Fibroblast of lung (primary cell): ENCODE measurements at regions not wholly inside any gene's neighbourhood (a gene's known extent, or its start where the extent isn't known, plus 50 kb on each side); places are given as distances from the start of the nearest gene placed in this dataset.

Experiments
- DNase-seq, 2 donors: peaks; one replicate each; pipeline versions ENCODE4 v3.0.0 to v3.0.0-alpha.2; 2010; ENCODE audit warnings: low read depth in 2 of 2
- H2AFZ ChIP-seq: 2 replicates; pipeline ENCODE4 v1.5.1; 2012; ENCODE audit warnings: low read length, control low read depth, inconsistent platforms
- H3K27ac ChIP-seq: 2 replicates; pipeline ENCODE4 v1.5.1; 2011; ENCODE audit warnings: low read length, control low read depth; ENCODE audit not compliant: insufficient read depth
- H3K27me3 ChIP-seq: 2 replicates; pipeline ENCODE4 v1.5.1; 2011; ENCODE audit warnings: mild to moderate bottlenecking, low read length; ENCODE audit not compliant: control insufficient read depth, insufficient read depth
- H3K36me3 ChIP-seq: 2 replicates; pipeline ENCODE4 v1.5.1; 2011; ENCODE audit warnings: low read length; ENCODE audit not compliant: control insufficient read depth, insufficient read depth
- H3K4me1 ChIP-seq: 2 replicates; pipeline ENCODE4 v1.5.1; 2011; ENCODE audit warnings: low read length; ENCODE audit not compliant: control insufficient read depth, insufficient read depth; ENCODE audit errors: extremely low read depth
- H3K4me2 ChIP-seq: 2 replicates; pipeline ENCODE4 v1.5.1; 2011; ENCODE audit warnings: low read length, control low read depth; ENCODE audit not compliant: insufficient read depth; ENCODE audit errors: extremely low read depth
- H3K4me3 ChIP-seq, 4 experiments: fragments of 200-600 bp in 1 of 4; sonication (generic) in 1 of 4; replicated peaks in 1 of 4; 2 replicates each; pipeline ENCODE4 v1.5.1; 2011 to 2016; ENCODE audit warnings: low read length in 4 of 4, low read depth in 3 of 4, mild to moderate bottlenecking in 3 of 4, control low read depth in 2 of 4, inconsistent platforms in 1 of 4, mixed read lengths in 1 of 4; ENCODE audit not compliant: insufficient read depth in 1 of 4; ENCODE audit errors: control extremely low read depth in 1 of 4
- H3K79me2 ChIP-seq: 2 replicates; pipeline ENCODE4 v1.5.1; 2012; ENCODE audit warnings: mild to moderate bottlenecking, low read length, inconsistent platforms; ENCODE audit not compliant: control insufficient read depth, insufficient read depth
- H3K9ac ChIP-seq: 2 replicates; pipeline ENCODE4 v1.5.1; 2011; ENCODE audit warnings: mild to moderate bottlenecking, low read length, control low read depth; ENCODE audit not compliant: insufficient read depth
- H3K9me3 ChIP-seq: 2 replicates; pipeline ENCODE4 v1.5.1; 2012; ENCODE audit warnings: low read depth, low read length; ENCODE audit not compliant: control insufficient read depth, insufficient read depth
- H4K20me1 ChIP-seq: 2 replicates; pipeline ENCODE4 v1.5.1; 2011; ENCODE audit warnings: low read length; ENCODE audit not compliant: control insufficient read depth, insufficient read depth; ENCODE audit errors: extremely low read depth
- EZH2 ChIP-seq: IDR thresholded peaks from 2 replicates; pipeline ENCODE4 v1.5.1; 2012; ENCODE audit warnings: low read length, control low read depth, mild to moderate bottlenecking; ENCODE audit errors: missing control alignments
- TF ChIP-seq, protein P1 (sequence below), 2 donors: IDR thresholded peaks in 1 of 2; conservative IDR thresholded peaks in 1 of 2; 1 replicate in 1 of 2; 2 replicates in 1 of 2; pipeline ENCODE4 v1.5.1; 2011 to 2012; ENCODE audit warnings: low read length in 2 of 2, control low read depth in 1 of 2, inconsistent platforms in 1 of 2, low read depth in 1 of 2, mild to moderate bottlenecking in 1 of 2

GRCh38 chr7:116356333-116356965 is 143.1 kb upstream of the CAV2 start:
- DNase-seq: no peak
- no peak overlapping the region for H3K4me3 ChIP-seq
- peak overlapping the region; percentile 82 for H3K27ac ChIP-seq
- no peaks in the 10 kb centered on the region for H4K20me1 ChIP-seq
- H3K4me1 ChIP-seq: peaks cover 30% of the 10 kb centered on the region
- H3K79me2 ChIP-seq: no peaks in the 10 kb centered on the region
- peak overlapping the region; percentile 81 for H3K4me2 ChIP-seq
- H2AFZ ChIP-seq: no peak overlapping the region
- H3K9ac ChIP-seq: no peak overlapping the region
- TF ChIP-seq, protein P1, sequence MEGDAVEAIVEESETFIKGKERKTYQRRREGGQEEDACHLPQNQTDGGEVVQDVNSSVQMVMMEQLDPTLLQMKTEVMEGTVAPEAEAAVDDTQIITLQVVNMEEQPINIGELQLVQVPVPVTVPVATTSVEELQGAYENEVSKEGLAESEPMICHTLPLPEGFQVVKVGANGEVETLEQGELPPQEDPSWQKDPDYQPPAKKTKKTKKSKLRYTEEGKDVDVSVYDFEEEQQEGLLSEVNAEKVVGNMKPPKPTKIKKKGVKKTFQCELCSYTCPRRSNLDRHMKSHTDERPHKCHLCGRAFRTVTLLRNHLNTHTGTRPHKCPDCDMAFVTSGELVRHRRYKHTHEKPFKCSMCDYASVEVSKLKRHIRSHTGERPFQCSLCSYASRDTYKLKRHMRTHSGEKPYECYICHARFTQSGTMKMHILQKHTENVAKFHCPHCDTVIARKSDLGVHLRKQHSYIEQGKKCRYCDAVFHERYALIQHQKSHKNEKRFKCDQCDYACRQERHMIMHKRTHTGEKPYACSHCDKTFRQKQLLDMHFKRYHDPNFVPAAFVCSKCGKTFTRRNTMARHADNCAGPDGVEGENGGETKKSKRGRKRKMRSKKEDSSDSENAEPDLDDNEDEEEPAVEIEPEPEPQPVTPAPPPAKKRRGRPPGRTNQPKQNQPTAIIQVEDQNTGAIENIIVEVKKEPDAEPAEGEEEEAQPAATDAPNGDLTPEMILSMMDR (conservative IDR thresholded peaks at IDR 0.05 in 1 of 2, IDR thresholded peaks at IDR 0.05 in 1 of 2; ENCODE audit: low read depth in 1 of 2, low read length in 2 of 2): no peak
- TF ChIP-seq EZH2: no peak
- H3K9me3 ChIP-seq: no peaks in the 10 kb centered on the region
- no peaks in the 10 kb centered on the region for H3K36me3 ChIP-seq
- no peaks in the 10 kb centered on the region for H3K27me3 ChIP-seq

DNA sequence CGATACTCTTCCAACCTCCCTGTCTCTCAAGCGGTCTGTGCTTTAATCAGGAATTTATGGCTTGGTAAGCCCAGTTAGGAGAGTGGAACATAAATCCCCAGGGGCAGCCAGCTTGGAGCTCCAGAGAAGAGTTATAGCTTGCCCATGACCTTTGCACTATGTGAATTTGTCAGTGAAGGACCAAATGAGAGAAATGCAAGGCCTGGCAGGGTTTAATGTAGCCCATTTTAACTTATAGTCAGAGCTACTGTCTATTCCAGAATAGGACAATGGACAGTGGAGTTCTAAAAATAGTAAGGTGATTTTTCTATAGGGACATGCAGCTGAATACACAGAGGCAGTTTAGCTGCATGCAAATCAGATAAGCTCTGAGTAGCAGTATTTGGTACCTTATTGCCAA is 142.6 kb upstream of the CAV2 start:
- no peak overlapping the region for H2AFZ ChIP-seq
- H3K4me2 ChIP-seq: no peak overlapping the region
- no peak for TF ChIP-seq EZH2
- TF ChIP-seq, protein P1 (conservative IDR thresholded peaks at IDR 0.05 in 1 of 2, IDR thresholded peaks at IDR 0.05 in 1 of 2; ENCODE audit: low read depth in 1 of 2, low read length in 2 of 2): no peak
- H3K36me3 ChIP-seq: no peaks in the 10 kb centered on the region
- no peaks in the 10 kb centered on the region for H3K27me3 ChIP-seq
- no peak overlapping the region for H3K4me3 ChIP-seq
- H3K9ac ChIP-seq: no peak overlapping the region
- no peaks in the 10 kb centered on the region for H3K79me2 ChIP-seq
- peaks cover 30% of the 10 kb centered on the region for H3K4me1 ChIP-seq
- peak overlapping the region; percentile 82 for H3K27ac ChIP-seq
- no peaks in the 10 kb centered on the region for H3K9me3 ChIP-seq
- DNase-seq: peak; percentile 21 to 30
- no peaks in the 10 kb centered on the region for H4K20me1 ChIP-seq

DNA sequence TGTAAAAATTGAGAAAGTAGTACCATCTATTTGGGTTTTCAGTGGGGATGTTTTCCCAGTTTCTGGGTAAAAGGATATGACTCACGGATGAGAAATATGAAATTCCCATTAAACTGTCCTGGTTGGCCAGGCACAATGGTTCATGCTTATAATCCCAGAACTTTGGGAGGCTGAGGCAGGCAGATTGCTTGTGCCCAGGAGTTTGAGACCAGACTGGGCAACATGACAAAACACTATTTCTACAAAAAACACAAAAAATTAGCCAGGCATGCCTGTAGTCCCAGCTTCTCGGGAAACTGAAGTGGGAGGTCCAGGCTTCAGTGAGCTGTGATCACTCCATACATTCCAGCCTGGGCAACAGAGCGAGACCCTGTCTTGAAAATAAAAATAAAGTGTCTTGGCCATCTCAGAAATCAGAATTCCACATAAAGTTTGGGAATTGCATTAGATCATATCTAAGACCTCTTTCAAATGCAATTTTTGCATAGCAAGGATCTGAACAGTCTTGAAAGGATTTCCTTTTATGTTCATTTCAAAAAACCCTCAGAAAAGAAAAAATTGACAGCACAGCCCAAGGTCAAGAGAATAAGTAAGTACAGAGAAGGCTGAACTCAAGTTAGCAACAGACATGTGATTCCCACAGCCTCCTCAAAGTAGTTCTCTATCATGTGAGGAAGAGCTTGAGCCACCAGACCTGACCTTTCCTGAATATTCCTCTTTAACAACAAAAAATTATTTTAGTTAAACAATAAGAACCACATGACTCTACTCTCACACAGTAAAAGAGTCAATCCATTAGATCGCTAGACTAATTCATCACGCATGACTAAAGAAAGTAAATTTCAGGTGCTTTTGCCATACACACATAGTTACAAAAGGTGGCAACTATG is 141.5 kb upstream of the CAV2 start:
- no peak overlapping the region for H3K4me2 ChIP-seq
- no peak overlapping the region for H3K9ac ChIP-seq
- peaks cover 30% of the 10 kb centered on the region for H3K4me1 ChIP-seq

More for the DNA sequence above, 141.5 kb upstream of the CAV2 start:
- Histone ChIP-seq H3K9me3 (no peaks in the 10 kb centered on the region), H2AFZ (no peak overlapping the region), H4K20me1 (no peaks in the 10 kb centered on the region), H3K27me3 (no peaks in the 10 kb centered on the region), H3K79me2 (no peaks in the 10 kb centered on the region), H3K27ac (peak overlapping the region; percentile 69), H3K4me3 (no peak overlapping the region), H3K36me3 (no peaks in the 10 kb centered on the region)
- DNase-seq: peak; percentile 56 to 60
- TF ChIP-seq, protein P1 (conservative IDR thresholded peaks at IDR 0.05 in 1 of 2, IDR thresholded peaks at IDR 0.05 in 1 of 2; ENCODE audit: low read depth in 1 of 2, low read length in 2 of 2): no peak
- no peak for TF ChIP-seq EZH2
